HG02885 (cell line): ENCODE measurements at regions not wholly inside any gene's neighbourhood (a gene's known extent, or its start where the extent isn't known, plus 50 kb on each side); places are given as distances from the start of the nearest gene placed in this dataset.

ENCODE experiments used
- ATAC-seq: cut with Tn5 transposase; IDR thresholded peaks from one replicate; pipeline ENCODE4 v1.9.1; 2021; ENCODE audit warnings: mild to moderate bottlenecking; ENCODE audit not compliant: unreplicated experiment, poor library complexity

DNA sequence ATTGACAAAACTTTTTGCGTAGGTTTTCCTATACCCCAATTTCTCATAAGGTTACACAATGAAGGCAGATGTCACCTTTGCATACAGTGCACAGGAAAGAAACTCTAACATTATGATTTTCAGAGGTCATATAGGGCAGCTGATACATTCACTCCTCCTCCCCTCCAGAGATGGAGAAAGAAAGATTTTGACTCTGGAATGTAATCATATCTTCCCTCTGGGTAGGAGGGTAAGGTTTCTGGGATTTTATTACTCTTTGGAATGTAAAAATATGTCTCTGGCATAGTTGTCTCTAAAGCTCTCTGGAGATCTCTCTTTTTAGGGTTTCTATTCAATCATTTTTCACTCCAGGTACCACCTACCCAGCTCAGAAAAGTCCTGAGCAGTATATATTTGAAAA is 398.3 kb downstream of the GPD2 start:
- no peak for ATAC-seq

DNA sequence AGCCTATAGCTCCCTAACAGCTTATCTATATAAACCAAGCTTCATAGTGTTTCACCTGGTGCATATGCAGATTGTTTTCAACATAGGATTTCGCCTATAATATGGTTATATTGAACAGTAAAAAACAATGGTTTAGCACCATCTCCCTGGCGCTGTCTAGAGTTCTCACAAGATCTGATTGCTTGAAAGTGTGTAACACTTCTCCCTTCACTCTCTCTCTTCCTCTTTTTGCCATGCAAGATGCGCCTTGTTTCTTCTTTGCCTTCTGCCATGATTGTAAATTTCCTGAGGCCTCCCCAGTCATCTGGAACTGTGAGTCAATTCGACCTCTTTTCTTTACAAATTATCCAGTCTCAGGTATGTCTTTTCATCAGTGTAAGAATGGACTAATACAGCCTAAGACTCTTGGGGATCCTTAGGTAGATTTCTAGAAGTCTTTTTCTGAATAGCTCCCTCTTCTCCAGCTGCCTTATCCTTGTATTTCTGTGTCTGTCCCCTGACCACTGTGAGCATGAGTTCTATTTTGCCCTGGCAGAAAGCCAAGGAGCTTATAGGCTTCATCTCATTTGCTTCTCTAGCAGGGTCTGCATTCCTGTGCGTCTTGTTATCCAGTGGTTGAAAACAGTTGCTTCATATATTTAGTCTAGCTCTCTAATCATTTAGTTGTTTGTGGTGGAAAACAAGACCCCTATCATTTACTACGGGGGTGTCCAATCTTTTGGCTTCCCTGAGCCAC is 401.6 kb downstream of the GPD2 start:
- no peak for ATAC-seq

DNA sequence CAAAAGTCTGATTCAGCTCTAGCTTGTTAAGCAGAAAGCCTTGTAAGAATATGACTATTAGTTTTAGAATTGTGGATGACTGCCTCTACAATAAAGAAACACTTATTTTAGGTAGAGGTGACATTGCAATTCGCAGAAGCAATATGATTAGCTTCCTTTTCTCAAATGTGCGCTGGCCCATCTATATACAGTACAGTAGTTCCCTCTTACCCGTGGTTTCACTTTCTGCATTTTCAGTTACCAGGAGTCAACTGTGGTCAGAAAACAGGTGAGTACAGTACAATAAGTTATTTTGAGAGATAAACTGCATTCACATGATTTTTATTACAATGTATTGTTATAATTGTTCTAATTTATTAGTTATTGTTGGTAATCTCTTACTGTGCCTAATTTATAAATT is 405.1 kb downstream of the GPD2 start:
- peak; percentile 83 for ATAC-seq

GRCh38 chr2:156845806-156846558 is 409.8 kb downstream of the GPD2 start:
- no peak for ATAC-seq

DNA sequence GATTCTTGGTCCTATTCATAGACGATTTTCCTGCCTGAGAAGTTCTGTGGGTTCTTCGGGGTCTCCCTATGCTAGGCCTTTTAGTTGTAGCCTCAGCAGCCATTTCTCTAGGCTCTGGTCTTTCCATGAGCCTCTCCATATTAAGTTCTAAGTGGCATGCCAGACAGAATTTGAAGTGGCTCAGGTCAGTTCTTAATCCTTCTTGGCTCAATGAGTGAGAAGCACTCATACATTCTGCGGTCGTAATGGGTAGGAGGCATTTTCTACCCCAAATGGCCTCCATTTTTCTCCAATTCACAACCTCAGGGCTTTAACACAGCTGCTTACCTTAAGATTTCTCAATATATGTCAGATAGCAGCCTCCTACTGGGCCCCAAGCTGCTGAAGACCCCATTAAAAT is 405.3 kb upstream of the GALNT5 start:
- ATAC-seq = no peak

GRCh38 chr2:156852681-156853080 is 404.8 kb upstream of the GALNT5 start:
- ATAC-seq = no peak

DNA sequence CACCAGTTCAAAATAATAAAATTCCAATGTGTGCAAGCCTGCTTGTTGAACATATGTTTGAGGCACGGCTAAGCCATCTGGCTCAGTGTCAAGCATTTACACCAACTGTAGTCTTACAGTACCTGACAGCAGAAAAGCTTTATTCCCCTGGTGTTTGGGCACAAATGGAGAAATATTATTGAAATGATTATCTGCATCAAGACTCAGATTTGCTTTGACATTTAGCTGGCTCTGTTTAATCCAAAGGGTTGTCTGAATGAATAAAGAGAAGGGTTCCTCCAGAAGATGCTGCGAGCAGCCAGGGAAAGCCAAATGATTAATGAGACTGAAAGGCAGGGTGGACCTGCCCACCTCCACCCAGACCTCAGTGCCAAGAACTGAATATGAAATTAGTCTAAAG is 393.2 kb upstream of the GALNT5 start:
- no peak for ATAC-seq

GRCh38 chr2:156864753-156865152 is 392.8 kb upstream of the GALNT5 start:
- no peak for ATAC-seq

DNA sequence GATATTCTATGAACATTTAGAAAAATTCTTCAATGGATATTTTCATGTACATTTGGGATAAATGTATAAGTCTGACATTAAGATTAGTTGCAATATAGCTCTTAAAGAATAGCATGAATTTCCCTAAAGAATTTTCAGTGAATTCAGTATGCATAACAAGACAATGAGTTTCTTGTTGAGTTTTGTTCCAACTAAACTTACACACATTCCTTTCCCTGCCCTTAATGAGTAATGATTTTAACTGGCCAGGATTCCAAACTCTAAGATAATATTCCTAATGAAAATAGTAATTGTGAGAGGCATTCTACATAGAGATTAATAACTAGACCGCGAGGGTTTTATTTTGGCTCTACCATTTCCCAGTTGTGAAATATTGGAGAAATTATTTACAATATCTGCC is 390.3 kb upstream of the GALNT5 start:
- no peak for ATAC-seq

- no peak for ATAC-seq
These were observed 382.8 kb upstream of the GALNT5 start for GRCh38 chr2:156874707-156875106.

DNA sequence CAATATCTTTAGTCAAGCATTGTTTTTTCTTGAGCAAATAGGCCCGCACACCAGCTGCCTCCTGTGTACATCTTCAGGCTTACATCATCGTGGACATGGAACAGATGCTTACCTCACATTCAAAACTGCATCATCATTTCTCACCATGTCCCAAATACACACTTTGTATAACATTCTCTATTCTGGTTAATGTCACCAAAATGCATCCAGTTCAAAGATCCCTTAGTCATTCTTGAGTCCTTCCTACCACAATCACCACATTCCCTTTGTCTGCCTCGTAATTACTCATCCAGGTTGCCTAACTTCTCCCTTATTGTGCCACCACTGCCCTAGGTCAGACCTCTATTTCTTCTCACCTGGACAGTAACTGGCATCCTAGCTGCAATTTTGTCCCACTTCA is 373.7 kb upstream of the GALNT5 start:
- no peak for ATAC-seq

- no peak for ATAC-seq
These were observed 373.3 kb upstream of the GALNT5 start for GRCh38 chr2:156884216-156884615.

- ATAC-seq = no peak
These were observed 366.9 kb upstream of the GALNT5 start for GRCh38 chr2:156890529-156891148.

- ATAC-seq = no peak
These were observed 365.9 kb upstream of the GALNT5 start for GRCh38 chr2:156891609-156892008.

DNA sequence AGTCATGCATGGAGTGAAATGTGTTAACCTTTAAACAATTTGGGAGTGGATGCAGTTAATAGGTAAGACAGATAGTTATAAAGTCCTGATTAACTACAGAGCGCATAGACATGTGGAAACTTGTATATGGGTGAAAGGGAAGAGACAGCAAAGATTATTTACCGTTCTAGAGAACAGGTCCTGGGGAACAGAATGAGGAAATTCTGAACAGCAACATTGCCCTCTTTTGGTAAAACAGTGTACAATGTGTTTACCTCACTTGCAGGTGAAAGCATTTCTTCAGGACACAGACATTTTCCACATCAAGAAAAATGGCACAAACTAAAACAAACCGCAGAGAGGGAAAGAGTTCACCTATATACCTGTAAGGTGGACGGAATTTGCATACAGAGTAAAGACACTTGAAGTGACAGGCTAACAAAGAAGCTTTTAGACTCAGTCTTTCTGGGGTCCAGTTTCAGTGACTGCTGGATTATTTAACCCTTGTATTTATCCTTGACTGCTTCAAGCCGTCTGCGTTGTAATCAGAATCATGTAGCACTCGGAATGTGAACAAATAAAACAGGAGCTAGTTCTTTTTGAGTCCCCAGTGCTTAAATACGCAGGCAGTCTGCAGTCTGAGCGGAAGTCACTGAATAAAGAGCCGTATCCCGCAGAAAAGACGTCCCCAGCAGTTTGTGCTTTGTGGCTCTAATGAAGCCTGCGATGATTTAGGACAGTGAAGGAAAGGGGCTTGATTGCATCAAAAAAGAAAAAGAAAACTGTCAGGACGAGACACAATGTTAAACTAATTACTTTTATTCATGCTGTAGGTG is 364.8 kb upstream of the GALNT5 start:
- ATAC-seq = peak; percentile 50

GRCh38 chr2:156896294-156896693 is 361.2 kb upstream of the GALNT5 start:
- peak; percentile 95 for ATAC-seq

GRCh38 chr2:156897548-156897947 is 360.0 kb upstream of the GALNT5 start:
- ATAC-seq = no peak

GRCh38 chr2:156901373-156902031 is 356.0 kb upstream of the GALNT5 start:
- ATAC-seq = no peak

GRCh38 chr2:156903335-156903734 is 354.2 kb upstream of the GALNT5 start:
- no peak for ATAC-seq

DNA sequence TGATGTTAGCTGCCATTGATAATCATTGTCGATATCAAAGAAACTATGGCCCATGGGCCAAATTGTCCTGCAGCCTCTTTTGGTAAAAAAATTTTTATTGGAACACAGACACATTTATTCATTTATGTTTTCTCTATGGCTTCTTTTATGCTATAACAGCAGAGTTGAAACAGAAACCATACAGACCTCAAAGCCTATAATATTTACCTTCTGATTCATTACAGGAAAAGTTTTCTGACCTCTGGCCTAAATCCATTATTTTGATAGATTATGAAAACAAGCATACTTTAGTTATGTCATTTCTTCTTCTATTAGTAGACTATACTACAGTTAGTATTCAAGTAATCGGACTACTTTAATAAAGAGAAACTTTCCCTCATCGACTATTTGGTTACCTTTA is 349.7 kb upstream of the GALNT5 start:
- ATAC-seq = peak; percentile 74
